ENCODE measurements at regions not wholly inside any gene's neighbourhood (a gene's known extent, or its start where the extent isn't known, plus 50 kb on each side); places are given as distances from the start of the nearest gene placed in this dataset.

GRCh38 chr3:13209634-13209997, 136.4 kb upstream of the IQSEC1 start:
- no peak for TF ChIP-seq POLR2A (IDR thresholded peaks at IDR 0.05; ENCODE audit: low read length)
- TF ChIP-seq GATA1 (IDR thresholded peaks at IDR 0.05; ENCODE audit: low read depth, low read length), result no peak
